Gastrocnemius medialis (tissue), 4 donors: ENCODE measurements at regions not wholly inside any gene's neighbourhood (a gene's known extent, or its start where the extent isn't known, plus 50 kb on each side); places are given as distances from the start of the nearest gene placed in this dataset.

Experiments
- ATAC-seq, 2 donors: fragments of 150-250 bp; one replicate each; pipeline ENCODE4 v1.9.1; 2016
- DNase-seq, 2 donors: peaks; one replicate each; pipeline ENCODE4 v3.0.0-alpha.2; 2019
- H3K27ac ChIP-seq, 4 donors: fragments of 200-600 bp; sonication (generic); 1 replicate in 1 of 4; 2 replicates in 3 of 4; pipeline ENCODE4 v1.5.1; 2016 to 2018; ENCODE audit warnings: mild to moderate bottlenecking in 2 of 4, moderate library complexity in 1 of 4
- H3K27me3 ChIP-seq, 3 donors: fragments of 200-600 bp; sonication (generic) in 2 of 3; 1 replicate in 1 of 3; 2 replicates in 2 of 3; pipeline versions ENCODE4 v1.5.1 to v1.6.0; 2016 to 2019; ENCODE audit warnings: mild to moderate bottlenecking in 1 of 3, moderate library complexity in 1 of 3
- H3K36me3 ChIP-seq, 2 donors: fragments of 200-600 bp; sonication (generic) in 1 of 2; one replicate each; pipeline ENCODE4 v1.5.1; 2017 to 2018
- H3K4me1 ChIP-seq, 2 donors: fragments of 200-600 bp; sonication (generic) in 1 of 2; one replicate each; pipeline ENCODE4 v1.5.1; 2016 to 2017; ENCODE audit warnings: mild to moderate bottlenecking in 2 of 2
- H3K4me3 ChIP-seq, 4 donors: fragments of 200-600 bp; sonication (generic) in 3 of 4; 1 replicate in 1 of 4; 2 replicates in 3 of 4; pipeline ENCODE4 v1.5.1; 2016 to 2019; ENCODE audit warnings: mild to moderate bottlenecking in 2 of 4
- H3K9me3 ChIP-seq, 3 donors: fragments of 200-600 bp; sonication (generic) in 2 of 3; 1 replicate in 1 of 3; 2 replicates in 2 of 3; pipeline ENCODE4 v1.5.1; 2016 to 2019
- POLR2A ChIP-seq, 2 donors: fragments of 450-650 bp; IDR thresholded peaks; one replicate each; pipeline ENCODE4 v1.6.1; 2017; ENCODE audit warnings: antibody characterized with exemption in 2 of 2, mild to moderate bottlenecking in 2 of 2, moderate library complexity in 2 of 2
- in situ Hi-C, 4 donors: fragments of 200-750 bp; cut with MboI; loops; one replicate each; pipeline versions ENCODE4 v1.15.0 to v1.8.0; 2017; ENCODE audit warnings: low sequenced_read_pairs in 4 of 4
- intact Hi-C: fragments of 100-400 bp; cut with DNase I; formaldehyde crosslinking; loops from one replicate; pipeline ENCODE4 v1.15.1; 2023; ENCODE audit warnings: low total_unique reads
- TF ChIP-seq, protein P1 (sequence below), 5 experiments: fragments of 450-650 bp in 3 of 5; fragments of 200-600 bp in 2 of 5; sonication (generic) in 2 of 5; IDR thresholded peaks in 4 of 5; conservative IDR thresholded peaks in 1 of 5; 1 replicate in 4 of 5; 2 replicates in 1 of 5; pipeline ENCODE4 v1.5.1; 2016 to 2019; ENCODE audit warnings: antibody characterized with exemption in 5 of 5, mild to moderate bottlenecking in 3 of 5, moderate library complexity in 3 of 5

DNA sequence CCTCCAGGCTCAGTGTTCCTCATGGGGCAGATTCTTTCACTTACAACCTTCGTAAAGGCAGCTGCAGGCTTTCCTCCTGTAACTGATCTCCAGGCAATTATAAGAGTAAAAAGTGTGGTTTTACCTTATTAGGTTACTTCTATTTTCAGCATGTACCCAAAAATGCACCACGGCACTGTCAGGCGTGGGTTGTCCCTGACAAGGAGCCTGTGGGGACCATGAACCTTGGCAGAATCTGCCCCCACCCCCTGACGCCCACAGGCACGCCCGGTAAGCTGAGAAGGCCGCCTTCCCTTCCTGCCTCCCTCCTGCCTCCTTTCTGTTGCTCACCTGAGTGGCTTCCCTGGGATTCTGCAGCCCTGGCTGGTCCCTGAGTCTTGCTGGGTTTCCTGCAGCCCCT lies 1383.3 kb downstream of the TBC1D22A start:
- H3K9me3 ChIP-seq: no peaks in the 10 kb centered on the region
- in situ Hi-C loops: no loop called here
- no peak for DNase-seq
- H3K27me3 ChIP-seq: peaks cover 0 to 10% (median 0%) of the 10 kb centered on the region in 3 donors
- intact Hi-C loops: no loop called here
- H3K27ac ChIP-seq: no peak overlapping the region
- no peak for TF ChIP-seq POLR2A (IDR thresholded peaks at IDR 0.05)
- TF ChIP-seq, protein P1, sequence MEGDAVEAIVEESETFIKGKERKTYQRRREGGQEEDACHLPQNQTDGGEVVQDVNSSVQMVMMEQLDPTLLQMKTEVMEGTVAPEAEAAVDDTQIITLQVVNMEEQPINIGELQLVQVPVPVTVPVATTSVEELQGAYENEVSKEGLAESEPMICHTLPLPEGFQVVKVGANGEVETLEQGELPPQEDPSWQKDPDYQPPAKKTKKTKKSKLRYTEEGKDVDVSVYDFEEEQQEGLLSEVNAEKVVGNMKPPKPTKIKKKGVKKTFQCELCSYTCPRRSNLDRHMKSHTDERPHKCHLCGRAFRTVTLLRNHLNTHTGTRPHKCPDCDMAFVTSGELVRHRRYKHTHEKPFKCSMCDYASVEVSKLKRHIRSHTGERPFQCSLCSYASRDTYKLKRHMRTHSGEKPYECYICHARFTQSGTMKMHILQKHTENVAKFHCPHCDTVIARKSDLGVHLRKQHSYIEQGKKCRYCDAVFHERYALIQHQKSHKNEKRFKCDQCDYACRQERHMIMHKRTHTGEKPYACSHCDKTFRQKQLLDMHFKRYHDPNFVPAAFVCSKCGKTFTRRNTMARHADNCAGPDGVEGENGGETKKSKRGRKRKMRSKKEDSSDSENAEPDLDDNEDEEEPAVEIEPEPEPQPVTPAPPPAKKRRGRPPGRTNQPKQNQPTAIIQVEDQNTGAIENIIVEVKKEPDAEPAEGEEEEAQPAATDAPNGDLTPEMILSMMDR (IDR thresholded peaks at IDR 0.05 in 4 of 5, conservative IDR thresholded peaks at IDR 0.05 in 1 of 5): no peak
- no peak overlapping the region for H3K4me3 ChIP-seq
- ATAC-seq: no peak
- no peaks in the 10 kb centered on the region for H3K36me3 ChIP-seq
- no peaks in the 10 kb centered on the region for H3K4me1 ChIP-seq

- no peak overlapping the region for H3K4me3 ChIP-seq
- H3K36me3 ChIP-seq: no peaks in the 10 kb centered on the region
- ATAC-seq (no peak), DNase-seq (no peak)
- TF ChIP-seq POLR2A (IDR thresholded peaks at IDR 0.05): no peak
- TF ChIP-seq, protein P1 (IDR thresholded peaks at IDR 0.05 in 4 of 5, conservative IDR thresholded peaks at IDR 0.05 in 1 of 5): no peak
- intact Hi-C loops (no loop called here), in situ Hi-C loops (no loop called here)
- no peak overlapping the region for H3K27ac ChIP-seq
- no peaks in the 10 kb centered on the region for H3K9me3 ChIP-seq
- peaks cover 0 to 10% (median 0%) of the 10 kb centered on the region in 3 donors for H3K27me3 ChIP-seq
- no peaks in the 10 kb centered on the region for H3K4me1 ChIP-seq
These were observed 1381.9 kb downstream of the TBC1D22A start for GRCh38 chr22:48144318-48144717.

- no peak for ATAC-seq
- no peak overlapping the region for H3K27ac ChIP-seq
- TF ChIP-seq, protein P1 (IDR thresholded peaks at IDR 0.05 in 4 of 5, conservative IDR thresholded peaks at IDR 0.05 in 1 of 5): no peak
- no peak for TF ChIP-seq POLR2A (IDR thresholded peaks at IDR 0.05)
- no peak for DNase-seq
- H3K27me3 ChIP-seq: peaks cover 0 to 10% (median 0%) of the 10 kb centered on the region in 3 donors
- no peaks in the 10 kb centered on the region for H3K4me1 ChIP-seq
- in situ Hi-C loops (no loop called here), intact Hi-C loops (no loop called here)
- H3K9me3 ChIP-seq: no peaks in the 10 kb centered on the region
- H3K4me3 ChIP-seq: no peak overlapping the region
- no peaks in the 10 kb centered on the region for H3K36me3 ChIP-seq
These were observed 1381.4 kb downstream of the TBC1D22A start for GRCh38 chr22:48143856-48144255.

DNA sequence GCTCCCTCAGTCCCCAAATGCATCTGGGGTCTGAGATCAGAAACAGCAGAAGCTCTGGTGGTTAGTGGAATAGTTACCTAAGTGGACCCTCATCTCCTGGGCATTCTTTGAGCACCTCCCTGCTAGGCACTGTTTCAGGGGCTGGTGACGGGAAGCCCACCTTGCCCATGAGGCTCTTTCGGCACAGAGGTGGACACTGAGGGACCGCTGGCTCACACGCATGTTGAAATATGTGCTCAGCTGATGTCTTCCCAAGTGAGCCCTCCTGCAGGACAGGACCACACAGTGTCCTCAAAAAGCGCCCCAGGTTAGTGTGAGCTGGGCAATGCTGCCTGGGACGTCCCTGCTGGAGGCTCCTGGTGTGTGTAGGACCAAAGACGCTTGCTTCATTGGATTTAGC lies 1379.9 kb downstream of the TBC1D22A start:
- intact Hi-C loops: no loop called here
- DNase-seq: no peak

More for the DNA sequence above, 1379.9 kb downstream of the TBC1D22A start:
- ATAC-seq: no peak
- no peak overlapping the region for H3K27ac ChIP-seq
- no peaks in the 10 kb centered on the region for H3K36me3 ChIP-seq
- H3K4me3 ChIP-seq: no peak overlapping the region
- TF ChIP-seq POLR2A (IDR thresholded peaks at IDR 0.05): no peak
- TF ChIP-seq, protein P1 (IDR thresholded peaks at IDR 0.05 in 4 of 5, conservative IDR thresholded peaks at IDR 0.05 in 1 of 5): no peak
- H3K4me1 ChIP-seq: no peaks in the 10 kb centered on the region
- H3K27me3 ChIP-seq: peaks cover 0 to 10% (median 0%) of the 10 kb centered on the region in 3 donors
- in situ Hi-C loops: no loop called here
- H3K9me3 ChIP-seq: no peaks in the 10 kb centered on the region
